HG02642 (cell line): ENCODE measurements at regions not wholly inside any gene's neighbourhood (a gene's known extent, or its start where the extent isn't known, plus 50 kb on each side); places are given as distances from the start of the nearest gene placed in this dataset.
"Not testable (repeated sequence)": the region's sequence is repeated elsewhere in the genome, so short reads cannot be mapped to it uniquely, and the experiment has no call there.

ENCODE experiments used
- ATAC-seq: cut with Tn5 transposase; IDR thresholded peaks from one replicate; pipeline ENCODE4 v1.9.1; 2021; ENCODE audit warnings: mild to moderate bottlenecking; ENCODE audit not compliant: unreplicated experiment, poor library complexity

DNA sequence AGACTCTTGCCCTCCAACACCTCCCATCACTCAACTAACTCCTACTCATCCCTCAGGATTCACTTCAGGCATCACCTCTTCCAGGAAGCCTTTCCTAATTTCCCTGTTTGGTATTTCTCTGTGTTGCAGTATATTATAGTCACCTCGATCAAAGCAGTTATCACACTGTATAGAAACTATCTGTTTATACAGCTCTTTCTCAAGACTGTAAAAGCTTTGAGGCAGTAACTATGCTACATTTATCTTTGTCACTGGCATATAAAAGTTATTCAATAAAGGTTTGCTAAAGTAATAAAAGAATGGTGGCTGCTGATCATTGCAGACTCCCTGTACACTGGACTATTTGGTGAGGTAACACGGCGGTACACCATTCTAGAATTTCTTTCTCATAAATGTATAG lies 284.9 kb downstream of the PAX3 start:
- ATAC-seq, result no peak

DNA sequence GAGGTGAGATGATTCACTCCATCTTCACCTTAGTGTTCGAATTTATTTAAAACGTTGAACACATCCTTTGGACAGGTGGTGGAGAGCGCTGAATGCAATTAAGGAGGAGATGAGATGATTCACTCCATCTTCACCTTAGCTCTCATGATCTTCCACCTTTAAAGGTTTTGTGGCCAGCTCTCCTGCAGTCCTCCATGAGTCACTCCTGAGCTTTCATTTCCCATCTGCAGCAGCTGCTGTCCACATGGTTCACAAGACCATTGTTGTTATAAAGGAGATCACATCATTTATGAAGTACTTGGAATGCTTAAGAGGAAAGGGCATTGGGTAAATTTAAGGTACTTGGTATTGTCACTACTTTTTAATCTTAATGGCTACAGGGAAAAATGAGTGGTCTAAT lies 298.5 kb downstream of the PAX3 start:
- ATAC-seq, result no peak

DNA sequence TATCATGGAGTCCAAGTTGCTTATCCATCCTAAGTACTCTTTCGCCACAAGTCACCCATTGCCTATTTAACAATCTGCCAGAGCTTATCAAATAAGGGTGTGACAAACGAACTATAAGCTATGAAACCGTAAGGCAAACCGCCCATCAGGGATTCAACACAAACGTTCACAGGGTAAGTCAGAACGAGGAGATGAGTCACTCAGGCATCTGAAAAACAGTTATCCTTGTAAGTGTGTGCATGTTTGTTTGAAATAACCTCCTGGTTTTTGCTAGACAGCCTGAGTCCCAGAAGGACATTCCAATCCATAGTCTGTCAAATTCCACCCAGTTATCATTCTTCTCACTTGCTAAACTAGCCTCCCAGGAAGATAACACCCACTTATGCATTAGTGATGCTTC lies 299.1 kb downstream of the PAX3 start:
- ATAC-seq, result no peak

DNA sequence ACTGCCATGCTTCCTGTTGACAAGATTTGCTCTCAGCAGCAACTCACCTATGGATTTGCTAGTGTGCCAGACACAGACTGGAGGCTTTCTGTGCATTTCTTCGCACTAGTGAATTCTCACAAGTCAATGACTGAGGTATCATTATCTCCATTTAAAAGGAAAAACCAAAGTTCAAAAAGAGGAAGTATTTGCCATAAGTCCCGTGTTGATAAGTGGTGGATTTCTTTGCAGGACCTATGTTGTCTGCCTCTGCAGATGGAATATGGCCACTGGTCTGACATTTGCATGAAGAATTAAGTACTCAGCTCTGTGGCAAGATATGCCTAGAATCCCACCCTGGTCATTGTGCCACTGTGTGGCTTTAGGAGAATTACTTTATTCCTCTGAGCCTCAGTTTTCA lies 299.6 kb downstream of the PAX3 start:
- ATAC-seq, result no peak

DNA sequence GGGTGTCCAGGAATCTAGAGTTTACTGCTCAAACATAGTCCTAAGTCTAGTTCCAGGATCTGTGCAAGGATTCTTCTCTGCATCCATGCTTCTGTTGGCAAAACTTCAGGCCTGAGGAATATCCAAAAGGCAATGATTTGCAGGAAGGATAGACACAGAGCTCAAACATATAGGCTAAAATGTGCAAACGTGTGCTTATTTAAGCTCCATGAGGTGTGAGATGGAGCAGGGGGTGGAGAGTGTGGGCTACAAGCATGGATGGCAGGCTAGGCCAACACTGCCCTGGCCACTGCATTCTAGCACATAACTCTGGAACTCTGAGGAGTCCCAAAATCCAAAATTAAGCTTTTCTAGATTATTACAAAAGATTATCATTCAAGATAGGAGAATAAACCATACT lies 301.1 kb downstream of the PAX3 start:
- no peak for ATAC-seq

DNA sequence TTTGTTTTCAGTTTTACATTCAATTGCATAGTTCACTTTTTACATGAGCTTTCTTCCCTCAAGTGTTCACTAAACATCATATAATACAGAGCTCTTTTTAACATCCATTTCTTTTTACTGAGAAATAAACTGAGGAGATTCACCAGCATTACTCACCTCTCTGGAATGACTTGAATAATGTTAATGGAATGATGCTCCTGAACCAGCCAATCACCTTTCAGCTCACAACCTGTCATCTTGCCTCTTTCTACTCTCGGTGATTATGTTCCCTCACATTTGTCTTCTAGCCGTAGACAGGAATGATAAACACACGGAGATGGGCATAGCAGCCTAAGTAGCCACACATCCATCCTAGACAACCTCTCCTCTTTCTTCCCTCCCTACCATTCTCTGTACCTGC lies 301.7 kb downstream of the PAX3 start:
- ATAC-seq, result no peak

DNA sequence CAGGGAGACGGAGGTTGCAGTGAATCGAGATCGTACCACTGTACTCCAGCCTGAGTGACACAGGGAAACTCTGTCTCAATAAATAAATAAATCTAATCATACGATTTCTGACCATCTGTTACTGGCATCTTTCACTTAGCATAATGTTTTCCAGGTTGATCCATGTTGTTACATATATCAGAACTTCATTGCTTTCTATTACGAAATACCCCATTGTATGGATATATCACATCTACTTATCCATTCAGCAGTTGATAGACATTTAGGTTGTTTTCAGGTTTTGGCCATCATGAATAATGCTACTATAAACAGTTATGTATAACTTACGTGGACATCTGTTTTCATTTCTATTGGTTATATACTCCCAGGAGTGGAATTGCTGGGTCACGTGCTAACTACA lies 303.9 kb downstream of the PAX3 start:
- no peak for ATAC-seq

DNA sequence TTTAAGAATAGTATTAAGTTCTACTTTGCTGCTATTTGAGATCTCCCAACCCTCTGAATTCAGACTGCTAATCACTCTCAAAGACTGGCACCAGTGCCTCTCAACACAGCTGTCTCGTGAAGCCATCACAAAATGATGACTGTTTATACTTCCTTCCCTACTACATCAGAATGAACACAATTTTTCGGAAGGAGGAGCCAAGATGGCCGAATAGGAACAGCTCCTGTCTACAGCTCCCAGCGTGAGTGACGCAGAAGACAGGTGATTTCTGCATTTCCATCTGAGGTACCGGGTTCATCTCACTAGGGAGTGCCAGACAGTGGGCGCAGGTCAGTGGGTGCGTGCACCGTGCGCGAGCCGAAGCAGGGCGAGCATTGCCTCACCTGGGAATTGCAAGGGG lies 314.4 kb downstream of the PAX3 start:
- ATAC-seq, result not testable (repeated sequence)

DNA sequence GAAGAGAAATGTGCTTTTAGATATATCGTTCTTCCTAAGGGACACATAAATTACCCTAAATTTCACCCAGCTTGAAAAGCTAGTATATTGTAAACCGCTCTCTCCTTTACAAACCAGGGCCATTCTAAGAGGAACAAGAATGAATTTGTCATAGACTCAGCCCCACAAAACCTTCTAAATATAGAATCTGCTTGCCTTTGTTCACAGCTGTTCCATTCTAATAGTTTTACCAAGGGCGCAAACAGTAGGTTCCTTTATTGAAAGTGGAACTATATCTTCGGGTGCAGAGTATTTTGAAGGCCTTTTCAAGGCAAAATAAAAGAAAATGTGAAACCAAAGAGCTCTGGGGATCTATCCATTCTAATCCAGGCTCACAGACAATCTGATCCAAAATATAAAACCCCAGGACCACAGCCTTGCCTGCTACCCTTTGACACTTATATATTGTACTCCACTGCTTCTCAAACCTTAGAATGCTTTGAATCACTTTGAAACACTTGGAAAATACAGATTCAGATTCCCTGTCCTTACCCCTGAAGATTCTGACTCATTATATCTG lies 316.8 kb downstream of the PAX3 start:
- ATAC-seq, result no peak

DNA sequence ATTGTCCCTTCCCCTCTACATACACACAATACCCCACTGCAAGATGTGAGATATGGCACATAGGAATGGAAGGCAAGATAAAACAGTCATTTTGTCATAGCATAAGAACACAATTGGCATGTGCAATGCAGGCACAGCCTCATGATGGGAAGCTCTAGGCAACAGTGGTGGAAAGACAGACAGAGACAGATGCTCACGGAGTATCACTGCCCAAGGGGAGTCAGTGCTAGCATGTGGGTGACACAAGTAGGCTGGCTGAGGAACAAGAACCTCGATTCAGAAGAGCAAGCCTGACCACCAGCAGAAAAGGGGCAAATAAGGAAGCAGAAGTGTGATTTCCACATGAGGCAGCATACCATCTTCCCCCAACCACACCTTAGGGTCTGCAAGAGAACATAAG lies 323.6 kb downstream of the PAX3 start:
- ATAC-seq, result no peak

DNA sequence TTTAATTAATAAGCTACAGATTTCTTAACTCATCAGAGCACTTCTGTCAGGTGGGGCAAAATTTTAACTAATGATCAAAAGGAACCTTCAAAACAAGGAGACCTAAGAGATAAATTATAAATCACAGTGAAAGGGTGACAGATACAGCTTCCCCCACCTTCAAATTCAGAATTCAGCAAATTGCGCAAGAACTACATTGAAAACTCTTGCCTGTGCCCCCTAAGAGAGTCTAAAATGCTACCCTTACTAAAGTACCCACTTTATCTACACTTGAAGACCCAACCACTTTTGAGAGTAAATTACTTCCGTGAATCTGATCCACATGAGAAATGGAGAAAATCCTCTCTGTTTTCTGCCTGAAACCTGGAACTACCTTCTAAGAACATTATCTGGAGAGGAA lies 324.9 kb downstream of the PAX3 start:
- ATAC-seq, result no peak

DNA sequence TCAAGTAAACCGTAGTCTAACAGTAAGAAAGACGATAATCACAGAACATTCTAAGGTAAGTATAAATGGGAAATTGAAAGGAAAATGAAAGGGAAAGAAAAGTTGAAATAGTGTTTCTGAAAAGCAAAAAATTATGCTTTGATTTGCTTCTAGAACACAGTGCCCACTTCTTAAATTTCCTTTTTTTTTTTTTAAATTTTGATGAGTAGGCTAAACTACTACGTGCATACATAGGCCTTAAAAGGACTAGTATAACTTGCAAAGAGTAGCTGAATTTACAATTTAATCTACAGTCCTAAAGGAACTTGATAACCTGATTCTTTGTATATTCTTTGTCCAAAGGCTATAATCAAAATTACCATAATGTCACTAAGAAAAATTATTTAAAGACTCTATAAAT lies 325.3 kb downstream of the PAX3 start:
- no peak for ATAC-seq

DNA sequence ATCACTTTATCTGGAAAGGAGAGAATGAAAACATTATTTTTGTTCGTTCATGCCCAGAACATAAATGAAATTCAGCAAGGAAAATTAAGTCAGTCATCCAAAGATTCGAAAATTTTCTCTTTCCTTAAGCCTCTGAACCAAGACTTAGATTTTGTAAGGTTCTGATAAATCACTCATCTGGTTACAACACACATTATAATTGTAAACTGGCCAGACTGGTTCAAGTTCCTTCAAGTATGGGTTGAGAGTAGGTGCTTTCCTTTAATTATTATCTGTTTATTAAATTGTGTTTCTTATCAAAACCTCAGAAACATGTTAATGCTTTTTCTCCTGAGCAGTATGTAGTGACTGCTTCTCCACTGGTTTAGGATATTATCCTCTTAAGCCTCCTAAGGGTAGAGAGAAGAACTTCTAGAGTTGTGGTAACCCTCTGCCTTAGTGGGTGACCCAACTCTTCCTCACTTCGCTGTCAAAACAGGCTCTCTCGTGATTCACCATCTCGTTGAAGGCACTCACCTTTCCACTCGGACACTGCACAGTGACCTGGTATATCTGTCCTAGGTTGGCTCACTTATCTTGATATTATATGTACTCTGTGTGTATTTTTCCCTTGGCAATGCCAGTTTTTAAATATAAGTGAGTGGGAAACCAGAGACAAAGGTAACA lies 325.9 kb downstream of the PAX3 start:
- no peak for ATAC-seq

DNA sequence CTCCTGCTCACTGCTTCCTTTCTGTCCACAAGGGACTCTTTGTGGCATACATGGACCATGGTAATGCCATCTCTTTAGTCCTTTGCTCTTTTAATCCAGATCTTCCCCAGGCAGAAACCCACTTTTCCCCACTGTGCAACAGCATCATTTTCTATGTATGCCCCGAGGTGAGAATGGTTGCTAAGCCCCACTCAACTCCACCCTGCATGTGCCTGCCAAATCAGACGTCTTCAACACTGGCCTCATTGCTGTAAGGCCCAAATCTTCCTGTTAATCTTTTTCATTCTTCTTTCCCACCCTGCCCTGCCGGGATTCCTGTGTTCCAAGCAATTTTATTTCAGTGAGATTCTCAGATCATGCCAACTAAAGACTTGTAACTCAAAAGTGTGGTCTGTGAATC lies 328.4 kb downstream of the PAX3 start:
- no peak for ATAC-seq

DNA sequence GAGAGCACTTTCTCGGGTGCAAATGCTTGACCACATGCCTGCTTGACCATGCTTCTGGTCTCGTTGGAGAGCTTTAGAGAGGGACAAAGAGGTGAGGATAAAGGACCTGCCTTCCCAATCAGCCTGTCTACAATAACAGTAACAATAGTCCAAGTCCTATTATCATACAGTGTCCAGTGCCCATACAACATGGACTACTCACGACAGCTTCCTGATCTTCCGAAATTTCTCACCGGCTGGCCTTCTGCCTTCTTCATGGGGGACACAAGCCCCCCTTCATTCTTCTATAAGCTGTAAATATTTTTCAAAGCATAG lies 329.0 kb downstream of the PAX3 start:
- no peak for ATAC-seq

DNA sequence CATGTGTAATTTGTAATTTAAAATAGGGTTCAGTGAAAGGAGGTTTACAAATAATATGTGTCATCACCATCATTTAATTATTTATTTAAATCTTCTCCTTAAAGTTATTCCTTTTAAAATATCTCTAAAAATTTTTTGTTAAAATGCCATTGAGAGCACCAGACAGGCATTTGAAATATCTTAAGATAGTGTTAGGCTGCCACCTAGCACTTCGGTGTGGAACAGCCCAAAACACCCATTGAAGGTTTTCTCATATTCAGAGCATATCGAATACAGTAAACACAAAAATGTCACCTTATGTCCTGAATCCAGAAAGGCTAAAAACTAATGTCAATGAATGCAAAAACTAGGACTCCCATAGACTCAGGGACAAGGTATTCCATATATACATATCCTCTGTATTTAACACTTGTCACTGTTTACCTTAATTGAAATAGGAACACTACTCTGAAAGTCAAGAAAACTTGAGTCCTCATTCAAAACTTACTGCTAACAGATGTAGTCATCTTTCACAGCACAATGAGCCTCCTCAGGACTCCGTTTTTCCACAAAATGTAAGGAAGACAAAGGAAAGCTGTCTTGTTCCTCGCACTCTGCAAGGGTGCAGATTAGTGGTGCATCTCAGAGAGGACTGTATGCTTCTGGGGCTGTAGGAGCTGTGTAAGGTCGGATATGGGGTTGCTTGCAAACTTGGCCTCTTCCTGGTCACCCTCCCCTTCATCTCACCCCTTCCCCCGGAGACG lies 329.5 kb downstream of the PAX3 start:
- peak; percentile 46 for ATAC-seq

DNA sequence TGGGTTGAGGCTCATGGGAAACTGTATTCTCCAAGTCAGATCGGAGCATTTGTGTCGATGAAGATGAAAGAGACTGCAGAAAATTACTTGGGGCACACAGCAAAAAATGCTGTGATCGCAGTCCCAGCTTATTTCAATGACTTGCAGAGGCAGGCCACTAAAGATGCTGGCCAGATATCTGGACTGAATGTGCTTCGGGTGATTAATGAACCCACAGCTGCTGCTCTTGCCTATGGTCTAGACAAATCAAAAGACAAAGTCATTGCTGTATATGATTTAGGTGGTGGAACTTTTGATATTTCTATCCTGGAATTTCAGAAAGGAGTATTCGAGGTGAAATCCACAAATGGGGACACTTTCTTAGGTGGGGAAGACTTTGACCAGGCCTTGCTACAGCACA lies 336.6 kb downstream of the PAX3 start:
- no peak for ATAC-seq

DNA sequence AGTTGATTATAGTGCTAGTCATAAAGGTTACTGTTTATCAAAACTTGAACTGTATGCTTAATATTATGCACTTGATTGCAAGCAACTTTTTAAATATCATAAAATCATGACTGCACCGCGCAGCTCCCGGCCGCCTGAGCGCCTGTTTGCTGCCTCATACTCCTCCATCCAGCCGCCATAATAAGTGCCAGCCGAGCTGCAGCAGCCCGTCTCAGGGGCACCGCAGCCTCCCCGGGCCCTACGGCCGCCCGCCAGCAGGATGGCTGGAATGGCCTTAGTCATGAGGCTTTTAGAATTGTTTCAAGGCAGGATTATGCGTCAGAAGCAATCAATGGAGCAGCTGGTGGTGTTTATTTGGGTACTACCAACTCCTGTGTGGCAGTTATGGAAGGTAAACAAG lies 337.2 kb downstream of the PAX3 start:
- ATAC-seq, result no peak

DNA sequence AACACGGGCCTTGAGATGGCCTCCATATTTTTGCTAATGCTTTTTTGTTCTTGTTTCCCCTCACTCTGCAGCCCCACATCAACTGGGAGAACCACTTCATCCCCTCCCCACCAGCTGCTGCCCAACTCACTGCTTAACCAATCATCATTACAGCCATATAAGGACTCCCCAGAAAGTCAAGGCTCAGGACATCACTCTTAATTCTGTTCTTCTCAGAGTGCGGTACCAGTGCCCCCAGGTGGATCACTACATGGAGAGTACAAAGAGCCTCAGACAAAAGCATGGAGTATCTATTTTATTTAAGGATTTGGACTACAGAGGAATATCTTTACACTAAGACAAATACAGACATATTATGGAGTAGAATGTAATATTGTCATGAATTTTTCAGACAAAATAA lies 340.6 kb downstream of the PAX3 start:
- no peak for ATAC-seq

DNA sequence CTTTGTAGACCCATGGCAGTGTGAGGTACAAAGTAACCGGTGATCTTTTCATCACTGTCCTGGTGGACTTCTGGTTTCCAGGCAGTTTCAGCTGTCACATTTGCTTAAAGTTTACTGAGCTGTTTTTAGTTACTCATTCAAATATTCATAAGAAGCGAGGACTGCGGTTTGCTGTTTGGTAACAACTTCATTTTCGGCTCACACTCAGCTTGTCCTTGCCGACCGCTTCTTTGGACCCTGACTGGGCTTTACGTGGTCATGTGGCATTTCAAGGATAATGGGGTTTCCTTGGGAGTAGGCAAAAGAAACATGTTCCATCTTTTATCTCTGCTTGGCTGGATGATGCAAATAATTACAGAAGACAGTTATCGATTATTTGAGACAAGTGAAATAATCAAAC lies 350.7 kb downstream of the PAX3 start:
- no peak for ATAC-seq

DNA sequence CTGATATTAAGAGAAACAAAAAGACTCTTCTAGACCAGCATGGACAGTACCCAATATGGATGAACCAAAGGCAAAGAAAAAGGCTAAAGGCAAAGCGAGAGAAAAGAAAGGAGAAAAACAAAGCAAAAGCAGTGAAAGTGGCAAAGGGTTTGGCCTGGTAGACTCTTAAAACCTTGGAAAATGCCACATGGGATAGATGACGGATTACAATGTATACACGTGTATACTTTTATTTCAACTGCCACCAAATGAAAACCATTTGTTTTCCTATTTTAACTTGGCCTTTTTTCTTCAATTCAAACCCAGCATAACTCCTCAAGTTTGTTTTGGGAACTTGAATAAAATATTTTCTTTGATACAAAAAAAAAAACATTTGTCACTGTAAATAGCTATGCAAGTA lies 354.3 kb downstream of the PAX3 start:
- ATAC-seq, result not testable (repeated sequence)
